Lung (tissue), 11 donors: ENCODE measurements at regions not wholly inside any gene's neighbourhood (a gene's known extent, or its start where the extent isn't known, plus 50 kb on each side); places are given as distances from the start of the nearest gene placed in this dataset.

Experiments
- ATAC-seq: fragments of 200-7000 bp; cut with Tn5 transposase; one replicate; pipeline ENCODE4 v1.9.1; 2020; ENCODE audit warnings: moderate number of reproducible peaks; ENCODE audit not compliant: insufficient read depth, low FRiP score
- DNase-seq, 3 donors: peaks; one replicate each; pipeline ENCODE4 v3.0.0-alpha.2; 2013 to 2017
- H3K27ac ChIP-seq, 2 donors: one replicate each; pipeline ENCODE4 v1.5.1; 2013; ENCODE audit warnings: mild to moderate bottlenecking in 2 of 2, moderate library complexity in 2 of 2, control low read depth in 1 of 2, inconsistent platforms in 1 of 2, low read depth in 1 of 2, low read length in 1 of 2
- H3K27me3 ChIP-seq, 3 donors: one replicate each; pipeline ENCODE4 v1.5.1; 2013; ENCODE audit warnings: low read length in 2 of 3; ENCODE audit not compliant: control insufficient read depth in 3 of 3, insufficient read depth in 3 of 3
- H3K36me3 ChIP-seq, 4 donors: one replicate each; pipeline ENCODE4 v1.5.1; 2013; ENCODE audit warnings: low read length in 4 of 4, mild to moderate bottlenecking in 1 of 4, moderate library complexity in 1 of 4; ENCODE audit not compliant: control insufficient read depth in 4 of 4, insufficient read depth in 4 of 4
- H3K4me1 ChIP-seq, 5 donors: one replicate each; pipeline ENCODE4 v1.5.1; 2013; ENCODE audit warnings: low read length in 5 of 5, mild to moderate bottlenecking in 2 of 5, moderate library complexity in 1 of 5; ENCODE audit not compliant: control insufficient read depth in 5 of 5, insufficient read depth in 5 of 5
- H3K4me3 ChIP-seq: one replicate; pipeline ENCODE4 v1.5.1; 2013; ENCODE audit warnings: mild to moderate bottlenecking, control low read depth, moderate library complexity
- H3K9ac ChIP-seq, 2 donors: one replicate each; pipeline ENCODE4 v1.5.1; 2013; ENCODE audit warnings: low read length in 2 of 2, control low read depth in 1 of 2; ENCODE audit not compliant: insufficient read depth in 1 of 2
- H3K9me3 ChIP-seq, 4 donors: one replicate each; pipeline ENCODE4 v1.5.1; 2013; ENCODE audit warnings: low read length in 3 of 4, mild to moderate bottlenecking in 1 of 4, moderate library complexity in 1 of 4; ENCODE audit not compliant: control insufficient read depth in 4 of 4, insufficient read depth in 3 of 4
- WGBS, 2 donors: extraction: QIAGEN DNeasy Blood & Tissue Kit; methylation state at CpG; one replicate each; pipeline ENCODE4 v1.1.7; 2013; 5-methylcytosine and 5-hydroxymethylcytosine counted together
- TF ChIP-seq, protein P1 (sequence below): IDR thresholded peaks from 2 replicates; pipeline ENCODE4 v1.5.1; 2012; ENCODE audit warnings: mild to moderate bottlenecking; ENCODE audit errors: control extremely low read depth, extremely low read depth
- donor health status: control.
- donor health status: control.
- donor health status: Bipolar disorder and iron deficiency.
- donor health status: healthy.
- donor health status: DM: yes; HTN: yes; CAD: no.

- H3K27me3 ChIP-seq, result no peaks in the 10 kb centered on the region
- H3K36me3 ChIP-seq, result no peaks in the 10 kb centered on the region
- DNase-seq (no peak), ATAC-seq (no peak)
- no peaks in the 10 kb centered on the region for H3K4me1 ChIP-seq
- no peaks in the 10 kb centered on the region for H3K9me3 ChIP-seq
- no peak overlapping the region for H3K9ac ChIP-seq
- no peak overlapping the region for H3K27ac ChIP-seq
- TF ChIP-seq, protein P1, sequence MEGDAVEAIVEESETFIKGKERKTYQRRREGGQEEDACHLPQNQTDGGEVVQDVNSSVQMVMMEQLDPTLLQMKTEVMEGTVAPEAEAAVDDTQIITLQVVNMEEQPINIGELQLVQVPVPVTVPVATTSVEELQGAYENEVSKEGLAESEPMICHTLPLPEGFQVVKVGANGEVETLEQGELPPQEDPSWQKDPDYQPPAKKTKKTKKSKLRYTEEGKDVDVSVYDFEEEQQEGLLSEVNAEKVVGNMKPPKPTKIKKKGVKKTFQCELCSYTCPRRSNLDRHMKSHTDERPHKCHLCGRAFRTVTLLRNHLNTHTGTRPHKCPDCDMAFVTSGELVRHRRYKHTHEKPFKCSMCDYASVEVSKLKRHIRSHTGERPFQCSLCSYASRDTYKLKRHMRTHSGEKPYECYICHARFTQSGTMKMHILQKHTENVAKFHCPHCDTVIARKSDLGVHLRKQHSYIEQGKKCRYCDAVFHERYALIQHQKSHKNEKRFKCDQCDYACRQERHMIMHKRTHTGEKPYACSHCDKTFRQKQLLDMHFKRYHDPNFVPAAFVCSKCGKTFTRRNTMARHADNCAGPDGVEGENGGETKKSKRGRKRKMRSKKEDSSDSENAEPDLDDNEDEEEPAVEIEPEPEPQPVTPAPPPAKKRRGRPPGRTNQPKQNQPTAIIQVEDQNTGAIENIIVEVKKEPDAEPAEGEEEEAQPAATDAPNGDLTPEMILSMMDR, result no peak
- H3K4me3 ChIP-seq, result no peak overlapping the region
Measured at GRCh38 chr18:60669938-60670337, 297.4 kb upstream of the MC4R start.

DNA sequence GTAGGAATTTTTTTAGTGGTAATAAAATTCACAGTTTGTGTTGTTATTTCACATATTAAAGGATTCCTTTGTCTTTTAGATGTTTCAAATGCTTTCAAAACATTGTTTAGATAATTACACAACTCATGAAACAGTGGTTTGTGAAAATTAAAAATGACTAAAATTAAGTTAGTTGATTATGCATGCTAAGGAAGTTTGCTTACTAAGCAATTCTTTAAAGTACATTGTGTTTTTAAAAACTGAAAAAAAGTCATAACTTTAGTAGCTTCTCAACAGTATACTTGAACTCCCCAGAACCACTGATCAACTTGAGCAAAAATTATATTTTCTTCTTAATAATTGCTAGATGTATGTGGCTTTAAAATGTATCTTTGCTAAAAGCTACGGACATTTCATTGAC lies 298.4 kb upstream of the MC4R start:
- 87 to 92% methylated on average over 1 of the region's 1 CpG for WGBS, 2 donors
- Histone ChIP-seq H3K9ac (no peak overlapping the region), H3K27ac (no peak overlapping the region), H3K27me3 (no peaks in the 10 kb centered on the region), H3K4me1 (no peaks in the 10 kb centered on the region), H3K9me3 (no peaks in the 10 kb centered on the region), H3K4me3 (no peak overlapping the region), H3K36me3 (no peaks in the 10 kb centered on the region)
- DNase-seq, result no peak
- TF ChIP-seq, protein P1, result no peak
- no peak for ATAC-seq

DNA sequence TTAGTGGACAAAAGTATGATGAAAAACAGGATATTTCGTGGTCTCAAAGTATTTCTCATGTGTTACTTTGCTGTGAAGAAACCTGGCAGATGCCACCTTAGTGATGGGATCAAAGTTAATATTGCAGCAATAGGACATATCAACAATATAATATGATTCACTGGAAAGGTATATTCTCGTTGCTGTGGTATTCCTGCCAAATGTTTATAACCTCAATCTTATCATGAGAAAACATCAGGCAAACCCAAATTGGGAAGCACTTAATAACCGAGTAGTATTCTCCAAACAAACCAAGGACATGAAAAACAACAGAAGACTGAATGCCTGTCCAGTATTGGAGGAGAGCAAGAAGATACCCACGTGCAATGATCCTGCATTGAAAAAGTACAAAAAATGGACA lies 302.6 kb upstream of the MC4R start:
- Histone ChIP-seq H3K4me1 (no peaks in the 10 kb centered on the region), H3K4me3 (no peak overlapping the region), H3K27me3 (peaks cover 0 to 2% (median 0%) of the 10 kb centered on the region in 3 donors), H3K9me3 (no peaks in the 10 kb centered on the region), H3K9ac (no peak overlapping the region), H3K27ac (no peak overlapping the region), H3K36me3 (no peaks in the 10 kb centered on the region)
- TF ChIP-seq, protein P1, result no peak
- WGBS, 2 donors, result 56 to 65% methylated on average over 4 of the region's 4 CpGs
- no peak for DNase-seq
- no peak for ATAC-seq

DNA sequence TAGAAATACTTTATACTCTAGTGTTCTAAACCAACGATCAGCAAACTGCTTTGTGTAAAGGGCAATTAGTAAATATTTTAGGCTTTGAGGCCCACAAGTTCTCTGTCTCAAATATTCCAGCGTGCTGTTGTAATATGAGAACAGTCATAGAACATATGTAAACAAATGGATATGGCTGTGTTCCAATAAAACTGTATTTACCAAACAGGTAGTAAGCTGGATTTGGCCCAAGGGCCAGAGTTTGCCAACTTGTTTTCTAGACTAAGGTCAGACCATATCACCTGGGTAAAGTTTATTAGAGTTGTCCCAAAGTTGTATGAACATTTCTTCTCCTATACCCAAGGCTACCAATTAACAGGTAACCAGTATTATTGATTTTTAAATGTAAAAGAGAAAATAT lies 303.2 kb upstream of the MC4R start:
- Histone ChIP-seq H3K9me3 (no peaks in the 10 kb centered on the region), H3K9ac (no peak overlapping the region), H3K4me3 (no peak overlapping the region), H3K4me1 (no peaks in the 10 kb centered on the region), H3K36me3 (no peaks in the 10 kb centered on the region), H3K27ac (no peak overlapping the region), H3K27me3 (peaks cover 0 to 2% (median 0%) of the 10 kb centered on the region in 3 donors)
- TF ChIP-seq, protein P1, result no peak
- no peak for DNase-seq
- WGBS, 2 donors, result 46 to 67% methylated on average over 2 of the region's 2 CpGs
- ATAC-seq, result no peak
